Gastroesophageal sphincter (tissue), 3 donors: ENCODE measurements at regions not wholly inside any gene's neighbourhood (a gene's known extent, or its start where the extent isn't known, plus 50 kb on each side); places are given as distances from the start of the nearest gene placed in this dataset.

Source experiments
- EP300 ChIP-seq: sonication (generic); formaldehyde crosslinking; IDR thresholded peaks from one replicate; pipeline ENCODE4 v1.6.1; 2017; ENCODE audit warnings: antibody characterized with exemption, mild to moderate bottlenecking
- TF ChIP-seq, protein P1 (sequence below), 4 experiments: fragments of 200-600 bp in 2 of 4; fragments of 450-650 bp in 2 of 4; sonication (generic) in 1 of 4; IDR thresholded peaks; one replicate each; pipeline ENCODE4 v1.5.1; 2017 to 2019; ENCODE audit warnings: antibody characterized with exemption in 4 of 4, mild to moderate bottlenecking in 2 of 4, moderate library complexity in 2 of 4

DNA sequence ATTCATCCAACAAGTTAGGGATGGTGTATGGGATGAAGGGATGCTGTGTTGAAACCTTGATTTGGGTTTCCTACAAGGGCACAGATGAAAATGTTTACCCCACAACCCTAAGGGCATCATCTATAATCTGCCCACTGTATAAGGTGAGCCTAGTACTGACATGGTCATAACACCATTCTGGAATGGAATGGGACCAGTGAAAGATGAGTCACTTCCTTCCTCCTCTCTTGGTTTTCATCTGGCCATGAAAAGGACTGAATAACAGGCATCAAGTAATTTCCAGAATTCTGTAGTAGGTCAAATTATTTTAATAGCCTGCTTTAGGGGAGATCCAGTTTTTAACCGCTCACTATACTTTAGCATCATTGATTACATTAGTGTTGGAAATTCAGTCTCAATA lies 538.6 kb downstream of the NR2F2 start:
- TF ChIP-seq, protein P1, sequence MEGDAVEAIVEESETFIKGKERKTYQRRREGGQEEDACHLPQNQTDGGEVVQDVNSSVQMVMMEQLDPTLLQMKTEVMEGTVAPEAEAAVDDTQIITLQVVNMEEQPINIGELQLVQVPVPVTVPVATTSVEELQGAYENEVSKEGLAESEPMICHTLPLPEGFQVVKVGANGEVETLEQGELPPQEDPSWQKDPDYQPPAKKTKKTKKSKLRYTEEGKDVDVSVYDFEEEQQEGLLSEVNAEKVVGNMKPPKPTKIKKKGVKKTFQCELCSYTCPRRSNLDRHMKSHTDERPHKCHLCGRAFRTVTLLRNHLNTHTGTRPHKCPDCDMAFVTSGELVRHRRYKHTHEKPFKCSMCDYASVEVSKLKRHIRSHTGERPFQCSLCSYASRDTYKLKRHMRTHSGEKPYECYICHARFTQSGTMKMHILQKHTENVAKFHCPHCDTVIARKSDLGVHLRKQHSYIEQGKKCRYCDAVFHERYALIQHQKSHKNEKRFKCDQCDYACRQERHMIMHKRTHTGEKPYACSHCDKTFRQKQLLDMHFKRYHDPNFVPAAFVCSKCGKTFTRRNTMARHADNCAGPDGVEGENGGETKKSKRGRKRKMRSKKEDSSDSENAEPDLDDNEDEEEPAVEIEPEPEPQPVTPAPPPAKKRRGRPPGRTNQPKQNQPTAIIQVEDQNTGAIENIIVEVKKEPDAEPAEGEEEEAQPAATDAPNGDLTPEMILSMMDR (IDR thresholded peaks at IDR 0.05) = no peak
- TF ChIP-seq EP300 = no peak
